K562 (cell line): ENCODE measurements at regions not wholly inside any gene's neighbourhood (a gene's known extent, or its start where the extent isn't known, plus 50 kb on each side); places are given as distances from the start of the nearest gene placed in this dataset.

ENCODE experiments used
- ATAC-seq: fragments of 200-7000 bp; cut with Tn5 transposase; 3 replicates; pipeline ENCODE4 v1.9.1; 2020; ENCODE audit warnings: moderate library complexity
- BruUV-seq: library from RNA; stranded (reverse); fragments of 400-500 nt; replicated peaks from 2 replicates; lab custom pipeline; 2021; lab: Mats Ljungman, UMichigan
- CTCF ChIA-PET: fragments of 300-600 bp; formaldehyde crosslinking; extraction: SDS; loops from one replicate; lab custom pipeline; 2021; ENCODE audit warnings: low intra/inter-chr PET ratio; lab: Yijun Ruan, JAX
- POLR2A ChIA-PET: fragments of 300-600, 350-650 bp; sonication (Branson Sonifier 250); formaldehyde crosslinking; extraction: SDS; loops from one replicate; lab custom pipeline; 2021; ENCODE audit warnings: antibody characterized with exemption, inconsistent platforms; lab: Yijun Ruan, JAX
- DNase-seq, 4 experiments: peaks; one replicate each; pipeline versions ENCODE4 v3.0.0 to v3.0.0-alpha.2; 2011 to 2018; ENCODE audit warnings: low spot score in 3 of 4, mixed read lengths in 3 of 4; ENCODE audit errors: extremely low read depth in 1 of 4
- FAIRE-seq: peaks from 2 replicates; lab custom pipeline; 2011; peaks lifted over from hg19 to GRCh38; lab: Jason Lieb, UNC
- H2AFZ ChIP-seq: 2 replicates; pipeline ENCODE4 v1.6.0; 2011; ENCODE audit warnings: low read depth, low read length, control low read depth, inconsistent platforms
- H3K27ac ChIP-seq: fragments of 200-600 bp; 3 replicates; pipeline ENCODE4 v1.8.0; 2011; ENCODE audit warnings: low read depth, mild to moderate bottlenecking, control low read depth, inconsistent platforms, low read length, moderate library complexity, mixed read lengths; ENCODE audit errors: extremely low read depth
- H3K27me3 ChIP-seq, 2 experiments: fragments of 300-600 bp in 1 of 2; 2 replicates in 1 of 2; 3 replicates in 1 of 2; pipeline versions ENCODE4 v1.6.0 to v1.8.0; 2011; ENCODE audit warnings: inconsistent platforms in 2 of 2, low read length in 2 of 2, mild to moderate bottlenecking in 1 of 2, mixed read lengths in 1 of 2, moderate library complexity in 1 of 2; ENCODE audit not compliant: control insufficient read depth in 2 of 2, insufficient read depth in 2 of 2
- H3K36me3 ChIP-seq: fragments of 300-600 bp; 3 replicates; pipeline ENCODE4 v1.8.0; 2011; ENCODE audit warnings: mild to moderate bottlenecking, low read length, inconsistent platforms; ENCODE audit not compliant: control insufficient read depth, insufficient read depth
- H3K4me1 ChIP-seq, 2 experiments: fragments of 200-600 bp in 1 of 2; replicated peaks in 1 of 2; 2 replicates in 1 of 2; 3 replicates in 1 of 2; pipeline versions ENCODE4 v1.5.1 to v1.8.0; 2011; ENCODE audit warnings: inconsistent platforms in 2 of 2, low read length in 2 of 2, mild to moderate bottlenecking in 1 of 2, mixed read lengths in 1 of 2, moderate library complexity in 1 of 2; ENCODE audit not compliant: control insufficient read depth in 2 of 2, insufficient read depth in 2 of 2
- H3K4me2 ChIP-seq: 2 replicates; pipeline ENCODE4 v1.6.1; 2011; ENCODE audit warnings: low read length, control low read depth, inconsistent platforms, mixed read lengths; ENCODE audit not compliant: insufficient read depth
- H3K4me3 ChIP-seq: fragments of 200-600 bp; sonication (generic), shearing (Covaris generic); 2 replicates; pipeline ENCODE4 v1.5.1; 2016; ENCODE audit warnings: control low read depth, inconsistent platforms
- H3K79me2 ChIP-seq: fragments of 200-600 bp; 3 replicates; pipeline ENCODE4 v1.8.0; 2011; ENCODE audit warnings: low read length, inconsistent platforms; ENCODE audit not compliant: control insufficient read depth, insufficient read depth
- H3K9ac ChIP-seq, 2 experiments: 2 replicates each; pipeline versions ENCODE4 v1.6.0 to v1.6.1; 2011; ENCODE audit warnings: low read depth in 2 of 2, low read length in 2 of 2, control low read depth in 1 of 2, inconsistent platforms in 1 of 2, mild to moderate bottlenecking in 1 of 2, mixed read lengths in 1 of 2; ENCODE audit not compliant: insufficient read depth in 1 of 2
- H3K9me1 ChIP-seq: one replicate; pipeline ENCODE4 v1.6.0; 2011; ENCODE audit warnings: inconsistent platforms, mild to moderate bottlenecking, low read length, moderate library complexity; ENCODE audit not compliant: control insufficient read depth, insufficient read depth
- H3K9me3 ChIP-seq: replicated peaks from 2 replicates; pipeline ENCODE4 v1.5.1; 2011; ENCODE audit warnings: low read depth, low read length, inconsistent platforms; ENCODE audit not compliant: control insufficient read depth, insufficient read depth
- H4K20me1 ChIP-seq: replicated peaks from 2 replicates; pipeline ENCODE4 v1.6.1; 2011; ENCODE audit warnings: low read length, inconsistent platforms, mixed read lengths; ENCODE audit not compliant: control insufficient read depth, insufficient read depth
- KDM1A ChIP-seq, 2 experiments: fragments of 450-650 bp; IDR thresholded peaks; 2 replicates each; pipeline ENCODE4 v1.6.1; 2016; ENCODE audit warnings: mild to moderate bottlenecking in 2 of 2
- SMARCA5 ChIP-seq: fragments of 450-650 bp; IDR thresholded peaks from 2 replicates; pipeline ENCODE4 v1.6.1; 2016
- ZNF384 ChIP-seq: IDR thresholded peaks from 2 replicates; pipeline ENCODE4 v1.6.1; 2012; ENCODE audit warnings: low read depth, low read length, improper control_type of control experiment
- WGBS: fragments of 100-300 bp; shearing (Covaris generic); methylation state at CpG from one replicate; pipeline ENCODE4 v1.1.6; 2016; ENCODE audit warnings: low coverage, mixed read lengths; ENCODE audit not compliant: insufficient coverage; ENCODE audit errors: missing lambda C conversion rate; 5-methylcytosine and 5-hydroxymethylcytosine counted together
- in situ Hi-C: fragments of 300-500 bp; cut with MboI; formaldehyde crosslinking; loops from 4 replicates; pipeline ENCODE4 v1.15.0; 2018; ENCODE audit warnings: inconsistent platforms, mixed read lengths
- intact Hi-C: fragments of 100-400 bp; cut with micrococcal nuclease; formaldehyde crosslinking; loops from 2 replicates; pipeline ENCODE4 v1.14.2; 2022
- TF ChIP-seq, protein P1 (sequence below): fragments of 250-450 bp; sonication (Bioruptor Pico); IDR thresholded peaks from 2 replicates; pipeline ENCODE4 v1.6.1; 2021; ENCODE audit warnings: mild to moderate bottlenecking
- TF ChIP-seq, protein P2 (sequence below), 3 experiments: fragments of 200-800 bp in 1 of 3; sonication (Bioruptor generic) in 1 of 3; sonication (generic) in 1 of 3; formaldehyde crosslinking in 1 of 3; IDR thresholded peaks; 2 replicates each; pipeline versions ENCODE4 v1.6.1 to v1.8.0; 2016 to 2022; ENCODE audit warnings: mild to moderate bottlenecking in 2 of 3, missing compliant biosample characterization in 2 of 3, missing genetic modification characterization in 2 of 3, missing genetic modification reagents in 1 of 3
- TF ChIP-seq, protein P3 (sequence below), 2 experiments: fragments of 450-650 bp in 1 of 2; sonication (generic) in 1 of 2; formaldehyde crosslinking in 1 of 2; IDR thresholded peaks in 1 of 2; conservative IDR thresholded peaks in 1 of 2; 2 replicates each; pipeline versions ENCODE4 v1.6.1 to v1.8.1; 2016 to 2023; ENCODE audit warnings: mild to moderate bottlenecking in 2 of 2, moderate library complexity in 2 of 2, inconsistent platforms in 1 of 2, missing genetic modification reagents in 1 of 2
- TF ChIP-seq, protein P4 (sequence below): fragments of 450-650 bp; formaldehyde crosslinking; conservative IDR thresholded peaks from 2 replicates; pipeline ENCODE4 v1.4.0; 2022; ENCODE audit warnings: mild to moderate bottlenecking, missing genetic modification characterization

DNA sequence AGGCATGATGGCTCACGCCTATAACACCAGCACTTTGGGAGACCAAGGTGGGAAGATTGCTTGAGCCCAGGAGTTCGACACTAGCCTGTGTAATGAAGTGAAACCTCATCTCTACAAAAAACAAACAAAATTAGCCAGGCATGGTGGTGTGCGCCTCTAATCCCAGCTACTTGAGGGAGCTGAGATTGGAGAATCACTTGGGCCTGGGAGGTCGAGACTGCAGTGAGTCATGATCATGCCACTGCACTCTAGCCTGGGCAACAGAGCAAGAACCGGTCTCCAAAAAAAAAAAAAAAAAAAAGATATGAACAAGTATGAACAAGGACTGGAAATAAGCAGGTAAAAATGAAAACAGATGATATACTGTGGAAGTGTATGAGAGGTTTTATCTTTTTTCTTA, 54.1 kb upstream of the SOX6 start:
- no peak for ATAC-seq

More for the DNA sequence above, 54.1 kb upstream of the SOX6 start:
- no peak overlapping the region for H3K27ac ChIP-seq
- no peak overlapping the region for H3K9ac ChIP-seq
- no peaks in the 10 kb centered on the region for H4K20me1 ChIP-seq
- H2AFZ ChIP-seq, result no peak overlapping the region
- no peaks in the 10 kb centered on the region for H3K27me3 ChIP-seq
- H3K9me1 ChIP-seq, result no peaks in the 10 kb centered on the region
- ChIA-PET CTCF (no interaction called here), POLR2A (no interaction called here)
- peak in 1 of 4 experiments; percentile 15 for DNase-seq
- no peaks in the 10 kb centered on the region for H3K36me3 ChIP-seq
- H3K4me2 ChIP-seq, result no peak overlapping the region
- FAIRE-seq, result no peak
- TF ChIP-seq, protein P1, sequence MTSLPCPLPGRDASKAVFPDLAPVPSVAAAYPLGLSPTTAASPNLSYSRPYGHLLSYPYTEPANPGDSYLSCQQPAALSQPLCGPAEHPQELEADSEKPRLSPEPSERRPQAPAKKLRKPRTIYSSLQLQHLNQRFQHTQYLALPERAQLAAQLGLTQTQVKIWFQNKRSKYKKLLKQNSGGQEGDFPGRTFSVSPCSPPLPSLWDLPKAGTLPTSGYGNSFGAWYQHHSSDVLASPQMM, result no peak
- no peak for TF ChIP-seq SMARCA5
- TF ChIP-seq KDM1A (IDR thresholded peaks at IDR 0.05), result peak in 1 of 2 experiments; percentile 32; a peak in 1 of 4 replicates
- TF ChIP-seq ZNF384, result peak; percentile 41; the same call in 1 of the 2 replicates
- TF ChIP-seq, protein P2, sequence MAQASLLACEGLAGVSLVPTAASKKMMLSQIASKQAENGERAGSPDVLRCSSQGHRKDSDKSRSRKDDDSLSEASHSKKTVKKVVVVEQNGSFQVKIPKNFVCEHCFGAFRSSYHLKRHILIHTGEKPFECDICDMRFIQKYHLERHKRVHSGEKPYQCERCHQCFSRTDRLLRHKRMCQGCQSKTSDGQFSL (CRISPR knock-in tag; IDR thresholded peaks at IDR 0.05), result no peak
- TF ChIP-seq, protein P2 (tag; IDR thresholded peaks at IDR 0.05), result no peak
- TF ChIP-seq, protein P3, sequence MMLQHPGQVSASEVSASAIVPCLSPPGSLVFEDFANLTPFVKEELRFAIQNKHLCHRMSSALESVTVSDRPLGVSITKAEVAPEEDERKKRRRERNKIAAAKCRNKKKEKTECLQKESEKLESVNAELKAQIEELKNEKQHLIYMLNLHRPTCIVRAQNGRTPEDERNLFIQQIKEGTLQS (IDR thresholded peaks at IDR 0.05), result peak; percentile 30; the same call in 1 of the 2 replicates
- TF ChIP-seq, protein P3 (CRISPR knock-in tag; conservative IDR thresholded peaks at IDR 0.05), result no peak
- TF ChIP-seq, protein P4, sequence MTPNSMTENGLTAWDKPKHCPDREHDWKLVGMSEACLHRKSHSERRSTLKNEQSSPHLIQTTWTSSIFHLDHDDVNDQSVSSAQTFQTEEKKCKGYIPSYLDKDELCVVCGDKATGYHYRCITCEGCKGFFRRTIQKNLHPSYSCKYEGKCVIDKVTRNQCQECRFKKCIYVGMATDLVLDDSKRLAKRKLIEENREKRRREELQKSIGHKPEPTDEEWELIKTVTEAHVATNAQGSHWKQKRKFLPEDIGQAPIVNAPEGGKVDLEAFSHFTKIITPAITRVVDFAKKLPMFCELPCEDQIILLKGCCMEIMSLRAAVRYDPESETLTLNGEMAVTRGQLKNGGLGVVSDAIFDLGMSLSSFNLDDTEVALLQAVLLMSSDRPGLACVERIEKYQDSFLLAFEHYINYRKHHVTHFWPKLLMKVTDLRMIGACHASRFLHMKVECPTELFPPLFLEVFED (CRISPR knock-in tag), result no peak
- BruUV-seq, result no TSS peak
- H3K79me2 ChIP-seq, result no peaks in the 10 kb centered on the region
- H3K9me3 ChIP-seq, result no peaks in the 10 kb centered on the region
- H3K4me1 ChIP-seq, result peaks cover 0 to 20% of the 10 kb centered on the region in 2 experiments; a peak in 2 of 5 replicates
- WGBS, result 64% methylated on average over 5 of the region's 5 CpGs
- intact Hi-C loops, result no loop called here
- in situ Hi-C loops, result no loop called here
- no peak overlapping the region for H3K4me3 ChIP-seq
